CD4-positive, alpha-beta T cell treated with Interleukin-10 for 1 hour (primary cell): ENCODE measurements at regions not wholly inside any gene's neighbourhood (a gene's known extent, or its start where the extent isn't known, plus 50 kb on each side); places are given as distances from the start of the nearest gene placed in this dataset.

Experiments used
- DNase-seq: peaks from one replicate; pipeline ENCODE4 v3.0.0-alpha.2; 2020

- no peak for DNase-seq
Observed at GRCh38 chr20:60064554-60065196, 106.5 kb downstream of the CDH26 start.

GRCh38 chr20:60065741-60066437 lies 107.7 kb downstream of the CDH26 start:
- DNase-seq, result no peak

DNA sequence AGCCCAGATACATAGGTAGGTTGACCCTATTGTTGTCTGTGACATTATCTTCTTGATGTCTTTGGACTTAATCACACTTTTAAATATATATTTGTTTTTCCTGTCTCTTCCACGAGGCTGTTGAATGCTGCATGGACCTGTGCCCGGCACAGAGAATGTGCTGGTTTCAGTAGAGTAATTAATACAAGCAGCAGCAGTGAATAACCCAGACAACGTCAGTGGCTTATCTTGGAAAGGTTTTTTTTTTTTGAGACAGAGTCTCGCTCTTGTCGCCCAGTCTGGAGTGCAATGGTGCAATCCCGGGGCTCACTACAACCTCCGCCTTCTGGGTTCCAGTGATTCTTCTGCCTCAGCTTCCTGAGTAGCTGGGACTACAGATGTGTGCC lies 108.2 kb downstream of the CDH26 start:
- DNase-seq, result no peak

DNA sequence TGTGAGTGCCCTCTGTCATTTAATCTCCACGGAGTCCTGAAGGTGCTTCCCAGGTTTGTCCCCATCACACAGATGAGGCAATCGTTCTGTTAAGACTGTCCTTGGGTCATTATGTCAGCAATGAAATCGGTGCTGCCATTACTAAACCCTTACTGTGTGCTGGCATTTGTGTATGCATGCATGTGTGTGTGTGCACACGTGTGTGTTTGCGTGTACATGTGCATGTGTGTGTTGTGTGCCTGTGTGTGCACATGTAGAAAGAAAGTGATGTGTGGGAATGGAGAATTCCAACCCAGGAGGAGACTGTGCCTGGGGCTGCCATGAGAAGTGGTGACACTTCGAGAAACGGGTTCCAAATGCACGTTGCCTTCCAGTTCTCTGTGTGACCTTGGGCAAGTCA lies 110.3 kb downstream of the CDH26 start:
- no peak for DNase-seq

DNA sequence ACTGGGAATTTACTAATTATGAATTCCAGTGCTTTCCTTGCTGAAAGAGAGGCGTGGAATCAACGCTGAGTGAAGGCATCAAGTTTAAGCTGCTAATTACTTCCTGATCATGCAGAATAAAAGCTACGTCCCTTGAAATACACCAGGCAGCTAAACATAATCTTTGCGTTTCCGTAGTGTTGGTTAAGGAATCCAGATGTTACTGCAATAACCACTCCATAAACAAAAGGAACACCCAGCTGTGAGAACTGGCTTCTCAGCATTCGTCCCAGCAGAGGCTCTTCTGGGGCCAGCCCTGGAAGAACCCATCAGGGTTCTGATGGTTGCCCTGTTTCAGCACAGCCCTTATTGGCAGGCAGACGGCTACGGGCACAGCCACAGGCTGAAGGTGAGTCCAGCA lies 111.4 kb downstream of the CDH26 start:
- no peak for DNase-seq

DNA sequence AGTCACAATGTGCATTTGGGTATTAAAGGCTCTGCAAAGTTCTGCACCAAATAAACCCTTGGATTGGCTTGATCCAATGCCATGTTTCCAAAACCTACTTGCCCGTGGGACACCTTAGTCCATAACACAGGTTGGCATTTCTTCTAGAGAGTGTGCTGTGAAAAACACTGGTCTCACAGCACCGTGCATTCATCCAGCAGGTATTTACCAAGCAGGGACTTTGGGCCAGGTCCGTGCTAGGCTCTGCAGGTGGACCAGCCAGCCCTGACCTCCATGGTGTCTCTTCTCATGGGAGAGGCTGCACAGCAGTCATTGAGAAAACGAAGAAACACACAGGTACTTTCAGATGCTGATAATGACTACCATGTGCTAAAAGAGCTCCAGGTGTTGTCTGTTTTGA lies 112.6 kb downstream of the CDH26 start:
- no peak for DNase-seq

GRCh38 chr20:60071965-60072364 lies 113.7 kb downstream of the CDH26 start:
- no peak for DNase-seq

- DNase-seq, result no peak
Observed at GRCh38 chr20:60073086-60073485, 114.9 kb downstream of the CDH26 start.

GRCh38 chr20:60073504-60073903 lies 115.3 kb downstream of the CDH26 start:
- no peak for DNase-seq

GRCh38 chr20:60074276-60074675 lies 116.1 kb downstream of the CDH26 start:
- DNase-seq, result no peak

- no peak for DNase-seq
Observed at GRCh38 chr20:60078351-60079250, 120.4 kb downstream of the CDH26 start.

- DNase-seq, result no peak
Observed at GRCh38 chr20:60080401-60080800, 122.2 kb downstream of the CDH26 start.

GRCh38 chr20:60085551-60086132 lies 127.4 kb downstream of the CDH26 start:
- no peak for DNase-seq

- no peak for DNase-seq
Observed at GRCh38 chr20:60086821-60087562, 128.8 kb downstream of the CDH26 start.

DNA sequence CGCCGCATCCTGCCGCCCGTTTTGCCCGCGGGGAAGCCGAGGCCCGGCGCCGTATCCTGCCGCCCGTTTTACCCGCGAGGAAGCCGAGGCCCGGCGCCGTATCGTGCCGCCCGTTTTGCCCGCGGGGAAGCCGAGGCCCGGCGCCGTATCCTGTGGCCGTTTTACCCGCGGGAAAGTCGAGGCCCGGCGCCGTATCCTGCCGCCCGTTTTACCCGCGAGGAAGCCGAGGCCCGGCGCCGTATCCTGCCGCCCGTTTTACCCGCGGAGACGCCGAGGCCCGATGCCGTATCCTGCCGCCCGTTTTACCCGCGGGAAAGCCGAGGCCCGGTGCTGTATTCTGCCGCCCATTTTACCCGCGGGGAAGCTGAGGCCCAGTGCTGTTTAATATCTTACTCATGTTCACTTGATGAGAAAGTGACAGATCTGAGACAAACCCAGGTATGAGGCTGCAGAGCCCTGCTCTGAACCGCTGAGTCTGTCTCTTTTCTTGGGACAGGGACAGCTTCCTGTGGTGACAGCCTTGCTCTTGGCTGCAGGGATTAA lies 129.4 kb downstream of the CDH26 start:
- no peak for DNase-seq

GRCh38 chr20:60088236-60088635 lies 130.0 kb downstream of the CDH26 start:
- DNase-seq, result no peak

- DNase-seq, result no peak
Observed at GRCh38 chr20:60090631-60091030, 132.4 kb downstream of the CDH26 start.

DNA sequence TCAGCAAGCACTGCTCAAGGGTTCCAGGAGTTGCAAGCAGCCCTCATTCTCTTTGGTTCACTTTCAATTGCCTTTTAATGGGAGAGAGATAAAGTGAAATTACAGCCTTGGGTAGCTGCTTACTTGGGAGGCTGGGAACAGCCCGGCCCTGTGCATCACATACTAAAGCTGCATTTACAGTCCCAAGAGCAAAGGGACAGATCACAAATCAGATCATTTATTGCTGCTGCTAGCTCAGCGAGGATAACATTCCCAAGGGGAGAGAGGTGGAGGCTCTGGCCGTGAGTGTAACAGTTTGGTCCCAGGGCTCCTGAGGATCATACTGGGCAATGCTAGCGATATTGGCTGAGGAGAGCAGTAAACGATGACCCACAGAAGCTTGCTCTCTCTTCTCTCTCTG lies 133.1 kb downstream of the CDH26 start:
- no peak for DNase-seq

- DNase-seq, result no peak
Observed at GRCh38 chr20:60091861-60092260, 133.6 kb downstream of the CDH26 start.

GRCh38 chr20:60092729-60093128 lies 134.5 kb downstream of the CDH26 start:
- DNase-seq, result no peak

DNA sequence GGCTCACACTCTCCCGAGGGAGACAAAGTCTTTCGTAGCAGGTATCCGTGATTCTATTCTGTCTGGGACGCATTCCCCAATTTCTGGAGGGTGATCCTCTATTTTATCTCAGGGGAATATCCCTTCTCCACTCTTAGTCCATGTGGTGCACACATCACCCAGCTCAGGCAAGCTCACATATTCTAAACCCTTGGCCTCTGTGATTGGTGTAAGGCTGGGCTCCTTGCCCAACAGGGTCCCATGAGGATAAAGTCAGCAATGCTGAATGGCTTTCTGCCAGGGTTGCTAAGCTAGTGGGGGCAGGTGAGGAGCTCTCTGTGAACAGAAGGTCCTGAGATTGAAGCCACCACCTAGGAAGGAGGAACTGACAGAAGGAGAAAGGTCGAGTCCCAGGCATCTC lies 137.2 kb downstream of the CDH26 start:
- no peak for DNase-seq

DNA sequence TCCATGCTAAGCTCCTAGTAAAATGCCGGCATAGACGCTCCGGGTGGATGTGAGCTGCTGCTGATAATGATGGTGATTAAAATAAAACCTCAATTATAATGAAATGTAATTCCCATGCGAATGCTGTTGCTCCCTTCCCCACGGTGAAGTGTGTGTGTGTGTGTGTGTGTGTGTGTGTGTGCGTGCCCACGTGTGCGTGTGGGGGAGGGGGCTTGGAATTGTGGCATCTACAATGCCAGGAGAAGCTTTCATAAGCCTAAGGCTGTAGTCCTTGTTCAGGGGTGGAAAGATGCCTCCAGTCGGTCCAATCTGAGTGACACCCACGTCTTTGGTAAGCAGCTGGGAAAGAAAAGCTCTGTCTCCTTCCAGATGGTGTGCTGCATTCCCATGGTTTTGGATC lies 137.9 kb downstream of the CDH26 start:
- no peak for DNase-seq
